Prostate gland (tissue), 2 donors: ENCODE measurements at regions not wholly inside any gene's neighbourhood (a gene's known extent, or its start where the extent isn't known, plus 50 kb on each side); places are given as distances from the start of the nearest gene placed in this dataset.

ENCODE experiments used
- POLR2A ChIP-seq: fragments of 450-650 bp; IDR thresholded peaks from one replicate; pipeline ENCODE4 v1.6.1; 2016; ENCODE audit warnings: antibody characterized with exemption, mild to moderate bottlenecking
- POLR2AphosphoS5 ChIP-seq: sonication (generic); formaldehyde crosslinking; IDR thresholded peaks from one replicate; pipeline ENCODE4 v1.6.1; 2017; ENCODE audit warnings: antibody characterized with exemption
- TF ChIP-seq, protein P1 (sequence below), 4 experiments: fragments of 200-600 bp in 2 of 4; fragments of 450-650 bp in 2 of 4; sonication (generic) in 2 of 4; IDR thresholded peaks; 1 replicate in 3 of 4; 2 replicates in 1 of 4; pipeline ENCODE4 v1.5.1; 2016 to 2019; ENCODE audit warnings: antibody characterized with exemption in 4 of 4, mild to moderate bottlenecking in 2 of 4, moderate library complexity in 2 of 4

DNA sequence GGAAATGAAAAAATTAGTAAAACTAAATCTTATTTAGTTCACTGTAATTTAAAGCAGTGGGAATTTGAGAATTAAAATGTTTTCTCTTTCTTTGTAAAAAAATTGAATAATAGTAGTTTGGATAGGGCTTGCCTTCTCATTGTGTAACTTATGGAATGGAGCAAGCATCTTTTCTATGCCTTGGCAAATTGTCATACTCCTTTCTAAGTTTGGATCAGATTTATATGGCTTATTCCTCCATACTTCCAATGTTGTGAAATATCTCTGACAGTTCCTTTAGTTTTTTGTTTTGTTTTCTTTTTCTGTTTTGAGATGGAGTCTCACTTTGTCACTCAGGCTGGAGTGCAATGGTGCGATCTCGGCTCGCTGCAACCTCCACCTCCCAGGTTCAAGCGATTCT, 176.4 kb downstream of the SAMD5 start:
- TF ChIP-seq, protein P1, sequence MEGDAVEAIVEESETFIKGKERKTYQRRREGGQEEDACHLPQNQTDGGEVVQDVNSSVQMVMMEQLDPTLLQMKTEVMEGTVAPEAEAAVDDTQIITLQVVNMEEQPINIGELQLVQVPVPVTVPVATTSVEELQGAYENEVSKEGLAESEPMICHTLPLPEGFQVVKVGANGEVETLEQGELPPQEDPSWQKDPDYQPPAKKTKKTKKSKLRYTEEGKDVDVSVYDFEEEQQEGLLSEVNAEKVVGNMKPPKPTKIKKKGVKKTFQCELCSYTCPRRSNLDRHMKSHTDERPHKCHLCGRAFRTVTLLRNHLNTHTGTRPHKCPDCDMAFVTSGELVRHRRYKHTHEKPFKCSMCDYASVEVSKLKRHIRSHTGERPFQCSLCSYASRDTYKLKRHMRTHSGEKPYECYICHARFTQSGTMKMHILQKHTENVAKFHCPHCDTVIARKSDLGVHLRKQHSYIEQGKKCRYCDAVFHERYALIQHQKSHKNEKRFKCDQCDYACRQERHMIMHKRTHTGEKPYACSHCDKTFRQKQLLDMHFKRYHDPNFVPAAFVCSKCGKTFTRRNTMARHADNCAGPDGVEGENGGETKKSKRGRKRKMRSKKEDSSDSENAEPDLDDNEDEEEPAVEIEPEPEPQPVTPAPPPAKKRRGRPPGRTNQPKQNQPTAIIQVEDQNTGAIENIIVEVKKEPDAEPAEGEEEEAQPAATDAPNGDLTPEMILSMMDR (IDR thresholded peaks at IDR 0.05), result no peak
- TF ChIP-seq POLR2A (no peak), POLR2AphosphoS5 (no peak)
